Liver (tissue), 8 donors: ENCODE measurements at regions not wholly inside any gene's neighbourhood (a gene's known extent, or its start where the extent isn't known, plus 50 kb on each side); places are given as distances from the start of the nearest gene placed in this dataset.
"Not testable (repeated sequence)": the region's sequence is repeated elsewhere in the genome, so short reads cannot be mapped to it uniquely, and the experiment has no call there.

Experiments used
- DNase-seq: peaks from one replicate; pipeline ENCODE4 v3.0.0-alpha.2; 2017; ENCODE audit warnings: low spot score
- H3K27ac ChIP-seq, 2 donors: one replicate each; pipeline ENCODE4 v1.7.0; 2013; ENCODE audit warnings: inconsistent platforms in 2 of 2, low read length in 2 of 2, control low read depth in 1 of 2, low read depth in 1 of 2, mild to moderate bottlenecking in 1 of 2
- H3K27me3 ChIP-seq, 4 donors: one replicate each; pipeline versions ENCODE4 v1.6.1 to v1.7.0; 2013; ENCODE audit warnings: low read length in 3 of 4, inconsistent platforms in 1 of 4, mild to moderate bottlenecking in 1 of 4, moderate library complexity in 1 of 4; ENCODE audit not compliant: control insufficient read depth in 4 of 4, insufficient read depth in 4 of 4
- H3K36me3 ChIP-seq, 4 donors: one replicate each; pipeline versions ENCODE4 v1.6.1 to v1.7.0; 2013; ENCODE audit warnings: low read length in 3 of 4, mild to moderate bottlenecking in 3 of 4, low read depth in 1 of 4, moderate library complexity in 1 of 4; ENCODE audit not compliant: control insufficient read depth in 4 of 4, insufficient read depth in 3 of 4
- H3K4me1 ChIP-seq, 4 donors: one replicate each; pipeline versions ENCODE4 v1.6.1 to v1.7.0; 2013; ENCODE audit warnings: low read length in 3 of 4, mild to moderate bottlenecking in 3 of 4, moderate library complexity in 1 of 4; ENCODE audit not compliant: control insufficient read depth in 4 of 4, insufficient read depth in 4 of 4
- H3K4me3 ChIP-seq, 3 donors: one replicate each; pipeline versions ENCODE4 v1.6.1 to v1.7.0; 2013; ENCODE audit warnings: low read length in 3 of 3, control low read depth in 1 of 3, low read depth in 1 of 3, mild to moderate bottlenecking in 1 of 3
- H3K9ac ChIP-seq, 2 donors: one replicate each; pipeline ENCODE4 v1.7.0; 2013; ENCODE audit warnings: low read length in 2 of 2, mild to moderate bottlenecking in 2 of 2, moderate library complexity in 2 of 2, control low read depth in 1 of 2, low read depth in 1 of 2
- H3K9me3 ChIP-seq, 4 donors: one replicate each; pipeline versions ENCODE4 v1.6.1 to v1.7.0; 2013; ENCODE audit warnings: low read length in 3 of 4; ENCODE audit not compliant: control insufficient read depth in 4 of 4
- ATF3 ChIP-seq: IDR thresholded peaks from 2 replicates; pipeline ENCODE4 v1.6.1; 2016; ENCODE audit warnings: antibody characterized with exemption
- CTCF ChIP-seq: fragments of 150-350 bp; IDR thresholded peaks from 2 replicates; pipeline ENCODE4 v1.5.1; 2017; ENCODE audit warnings: improper control_type of control experiment, low read depth, low read length; ENCODE audit not compliant: missing input control
- EGR1 ChIP-seq, 2 donors: IDR thresholded peaks; 2 replicates each; pipeline ENCODE4 v1.6.1; 2016 to 2018; ENCODE audit warnings: antibody characterized with exemption in 2 of 2, low read depth in 2 of 2
- FOXA1 ChIP-seq: IDR thresholded peaks from 2 replicates; pipeline ENCODE4 v1.6.1; 2016; ENCODE audit warnings: antibody characterized with exemption
- FOXA2 ChIP-seq: IDR thresholded peaks from 2 replicates; pipeline ENCODE4 v1.6.1; 2016; ENCODE audit warnings: antibody characterized with exemption
- GABPA ChIP-seq, 2 donors: IDR thresholded peaks in 1 of 2; conservative IDR thresholded peaks in 1 of 2; 2 replicates each; pipeline ENCODE4 v1.6.1; 2016; ENCODE audit warnings: antibody characterized with exemption in 2 of 2, mild to moderate bottlenecking in 1 of 2, moderate library complexity in 1 of 2
- HNF4G ChIP-seq: IDR thresholded peaks from 2 replicates; pipeline ENCODE4 v1.6.1; 2016; ENCODE audit warnings: antibody characterized with exemption
- JUND ChIP-seq, 2 donors: IDR thresholded peaks; 2 replicates each; pipeline ENCODE4 v1.6.1; 2016; ENCODE audit warnings: antibody characterized with exemption in 2 of 2
- MAX ChIP-seq: IDR thresholded peaks from 2 replicates; pipeline ENCODE4 v1.6.1; 2016; ENCODE audit warnings: antibody characterized with exemption
- NR2F2 ChIP-seq: IDR thresholded peaks from 2 replicates; pipeline ENCODE4 v1.6.1; 2016; ENCODE audit warnings: antibody characterized with exemption
- RAD21 ChIP-seq, 2 donors: IDR thresholded peaks; 2 replicates each; pipeline ENCODE4 v1.6.1; 2016; ENCODE audit warnings: antibody characterized with exemption in 2 of 2, mild to moderate bottlenecking in 2 of 2
- REST ChIP-seq: IDR thresholded peaks from 2 replicates; pipeline ENCODE4 v1.6.1; 2016; ENCODE audit warnings: antibody characterized with exemption, mild to moderate bottlenecking
- RXRA ChIP-seq, 2 donors: IDR thresholded peaks; 2 replicates each; pipeline ENCODE4 v1.6.1; 2017 to 2018; ENCODE audit warnings: antibody characterized with exemption in 2 of 2, mild to moderate bottlenecking in 1 of 2
- TAF1 ChIP-seq: conservative IDR thresholded peaks from 2 replicates; pipeline ENCODE4 v1.6.1; 2016; ENCODE audit warnings: antibody characterized with exemption, mild to moderate bottlenecking
- YY1 ChIP-seq: IDR thresholded peaks from 2 replicates; pipeline ENCODE4 v1.6.1; 2016; ENCODE audit warnings: antibody characterized with exemption, mild to moderate bottlenecking
- ZBTB33 ChIP-seq: IDR thresholded peaks from 2 replicates; pipeline ENCODE4 v1.6.1; 2016; ENCODE audit warnings: antibody characterized with exemption
- WGBS: extraction: QIAGEN DNeasy Blood & Tissue Kit; methylation state at CpG from one replicate; pipeline ENCODE4 v1.1.7; 2013; 5-methylcytosine and 5-hydroxymethylcytosine counted together
- donor health status: healthy.
- donor health status: healthy.
- donor health status: healthy.
- donor health status: healthy.
- donor health status: healthy.

- no peak overlapping the region for H3K9ac ChIP-seq
- no peak overlapping the region for H3K4me3 ChIP-seq
- WGBS = 97% methylated on average over 4 of the region's 4 CpGs
- no peaks in the 10 kb centered on the region for H3K36me3 ChIP-seq
- TF ChIP-seq REST = no peak
- TF ChIP-seq TAF1 = no peak
- TF ChIP-seq ATF3 = no peak
- TF ChIP-seq NR2F2 = no peak
- no peak for TF ChIP-seq HNF4G
- no peak for TF ChIP-seq RAD21 (IDR thresholded peaks at IDR 0.05)
- no peak for TF ChIP-seq EGR1 (IDR thresholded peaks at IDR 0.05; ENCODE audit: low read depth in 2 of 2)
- TF ChIP-seq RXRA (IDR thresholded peaks at IDR 0.05) = no peak
- no peak for TF ChIP-seq ZBTB33
- TF ChIP-seq GABPA (IDR thresholded peaks at IDR 0.05 in 1 of 2, conservative IDR thresholded peaks at IDR 0.05 in 1 of 2) = no peak
- TF ChIP-seq JUND (IDR thresholded peaks at IDR 0.05) = no peak
- TF ChIP-seq MAX = no peak
- no peak for TF ChIP-seq YY1
- no peak for TF ChIP-seq FOXA1
- no peak for TF ChIP-seq FOXA2
- H3K27me3 ChIP-seq = no peaks in the 10 kb centered on the region
- H3K27ac ChIP-seq = no peak overlapping the region
- DNase-seq = no peak
- H3K4me1 ChIP-seq = no peaks in the 10 kb centered on the region
- H3K9me3 ChIP-seq = peaks cover 0 to 4% (median 2%) of the 10 kb centered on the region in 4 donors
These were observed 58.9 kb upstream of the ZNF280D start for GRCh38 chr15:56792211-56792610.

GRCh38 chr15:56791521-56791920 is 58.2 kb upstream of the ZNF280D start:
- H3K4me3 ChIP-seq = peak overlapping the region in 1 of 3 donors; percentile 6
- H3K9ac ChIP-seq, H3K36me3 ChIP-seq, DNase-seq, H3K27me3 ChIP-seq, H3K9me3 ChIP-seq, H3K4me1 ChIP-seq, H3K27ac ChIP-seq: not testable (repeated sequence)
- WGBS = 100% methylated on average over 1 of the region's 1 CpG

- DNase-seq = no peak
- Histone ChIP-seq H3K36me3 (no peaks in the 10 kb centered on the region), H3K9ac (no peak overlapping the region), H3K4me1 (no peaks in the 10 kb centered on the region), H3K27me3 (no peaks in the 10 kb centered on the region), H3K27ac (no peak overlapping the region), H3K4me3 (no peak overlapping the region), H3K9me3 (peaks cover 0 to 4% (median 2%) of the 10 kb centered on the region in 4 donors)
- 77% methylated on average over 2 of the region's 2 CpGs for WGBS
- TF ChIP-seq YY1 (no peak), TAF1 (no peak), JUND (IDR thresholded peaks at IDR 0.05) (no peak), CTCF (no peak), FOXA2 (no peak), RAD21 (IDR thresholded peaks at IDR 0.05) (no peak), HNF4G (no peak), ATF3 (no peak), REST (no peak), GABPA (IDR thresholded peaks at IDR 0.05 in 1 of 2, conservative IDR thresholded peaks at IDR 0.05 in 1 of 2) (no peak)
These were observed 55.0 kb upstream of the ZNF280D start for GRCh38 chr15:56788359-56788758.
